Neural progenitor cell (in vitro differentiated cells): ENCODE measurements at regions not wholly inside any gene's neighbourhood (a gene's known extent, or its start where the extent isn't known, plus 50 kb on each side); places are given as distances from the start of the nearest gene placed in this dataset.

Experiments used
- EZH2 ChIP-seq: fragments of 200-600 bp; sonication (generic); IDR thresholded peaks from 2 replicates; pipeline ENCODE4 v1.6.1; 2017; ENCODE audit warnings: antibody characterized with exemption, mild to moderate bottlenecking, moderate library complexity
- EZH2phosphoT487 ChIP-seq: fragments of 200-600 bp; sonication (generic); IDR thresholded peaks from 2 replicates; pipeline ENCODE4 v1.6.1; 2017; ENCODE audit warnings: antibody characterized with exemption

- TF ChIP-seq EZH2phosphoT487: no peak
- no peak for TF ChIP-seq EZH2
Observed at GRCh38 chr3:117941015-117941414, 1093.6 kb downstream of the IGSF11 start.
